GM21526 (cell line): ENCODE measurements at regions not wholly inside any gene's neighbourhood (a gene's known extent, or its start where the extent isn't known, plus 50 kb on each side); places are given as distances from the start of the nearest gene placed in this dataset.
"Not testable (repeated sequence)": the region's sequence is repeated elsewhere in the genome, so short reads cannot be mapped to it uniquely, and the experiment has no call there.

Experiments
- ATAC-seq: cut with Tn5 transposase; IDR thresholded peaks from one replicate; pipeline ENCODE4 v1.9.1; 2021; ENCODE audit warnings: moderate library complexity; ENCODE audit not compliant: unreplicated experiment, low FRiP score

- no peak for ATAC-seq
These were observed 70.0 kb downstream of the MZT1 start for GRCh38 chr13:72657379-72657778.

- ATAC-seq: no peak
These were observed 71.1 kb downstream of the MZT1 start for GRCh38 chr13:72656357-72656756.

GRCh38 chr13:72653506-72653905 is 73.9 kb downstream of the MZT1 start:
- ATAC-seq: no peak

- ATAC-seq: no peak
These were observed 74.7 kb downstream of the MZT1 start for GRCh38 chr13:72652681-72653080.

- no peak for ATAC-seq
These were observed 76.3 kb downstream of the MZT1 start for GRCh38 chr13:72651144-72651543.

- no peak for ATAC-seq
These were observed 77.3 kb downstream of the MZT1 start for GRCh38 chr13:72650051-72650700.

- ATAC-seq: no peak
These were observed 78.8 kb downstream of the MZT1 start for GRCh38 chr13:72648513-72649065.

GRCh38 chr13:72647422-72647821 is 80.0 kb downstream of the MZT1 start:
- ATAC-seq: no peak

- ATAC-seq: no peak
These were observed 81.9 kb downstream of the MZT1 start for GRCh38 chr13:72645521-72645920.

- ATAC-seq: no peak
These were observed 84.0 kb downstream of the MZT1 start for GRCh38 chr13:72643311-72643989.

GRCh38 chr13:72639377-72639776 is 88.1 kb downstream of the MZT1 start:
- ATAC-seq: no peak

GRCh38 chr13:72638059-72638815 is 89.2 kb downstream of the MZT1 start:
- ATAC-seq: no peak

- no peak for ATAC-seq
These were observed 89.9 kb downstream of the MZT1 start for GRCh38 chr13:72637561-72637960.

- ATAC-seq: no peak
These were observed 92.6 kb downstream of the MZT1 start for GRCh38 chr13:72634859-72635258.

GRCh38 chr13:72622546-72622945 is 104.9 kb downstream of the MZT1 start:
- ATAC-seq: no peak

GRCh38 chr13:72620874-72621273 is 106.6 kb downstream of the MZT1 start:
- no peak for ATAC-seq

- ATAC-seq: no peak
These were observed 109.5 kb downstream of the MZT1 start for GRCh38 chr13:72617951-72618350.

GRCh38 chr13:72617186-72617585 is 110.2 kb downstream of the MZT1 start:
- ATAC-seq: no peak

GRCh38 chr13:72610251-72610891 is 117.1 kb downstream of the MZT1 start:
- ATAC-seq: not testable (repeated sequence)

- ATAC-seq: no peak
These were observed 128.2 kb downstream of the MZT1 start for GRCh38 chr13:72599178-72599743.
